Right hindlimb (tissue), 1 donor: ENCODE measurements at regions not wholly inside any gene's neighbourhood (a gene's known extent, or its start where the extent isn't known, plus 50 kb on each side); places are given as distances from the start of the nearest gene placed in this dataset.

Source experiments
- DNase-seq: peaks from one replicate; pipeline ENCODE4 v3.0.0-alpha.2; 2018

DNA sequence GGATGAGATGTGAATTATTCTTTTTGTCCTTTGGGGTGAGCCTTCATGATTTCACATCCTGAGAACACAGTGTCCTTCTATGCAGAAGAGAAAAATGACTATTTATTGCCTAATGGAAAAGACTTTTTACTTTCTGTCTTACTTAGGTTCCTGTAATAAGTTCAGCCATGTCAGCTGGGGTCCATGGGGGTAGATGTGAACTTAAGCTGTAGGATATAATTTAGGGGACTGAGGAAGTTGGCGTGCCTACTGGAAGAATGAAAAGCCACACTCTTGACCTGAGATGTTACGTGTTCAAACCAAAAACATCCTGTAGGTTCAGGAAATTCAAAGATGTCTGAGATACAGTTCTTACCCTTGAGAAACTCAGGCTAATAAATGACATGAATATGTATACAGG lies 660.5 kb downstream of the TOX3 start:
- no peak for DNase-seq

DNA sequence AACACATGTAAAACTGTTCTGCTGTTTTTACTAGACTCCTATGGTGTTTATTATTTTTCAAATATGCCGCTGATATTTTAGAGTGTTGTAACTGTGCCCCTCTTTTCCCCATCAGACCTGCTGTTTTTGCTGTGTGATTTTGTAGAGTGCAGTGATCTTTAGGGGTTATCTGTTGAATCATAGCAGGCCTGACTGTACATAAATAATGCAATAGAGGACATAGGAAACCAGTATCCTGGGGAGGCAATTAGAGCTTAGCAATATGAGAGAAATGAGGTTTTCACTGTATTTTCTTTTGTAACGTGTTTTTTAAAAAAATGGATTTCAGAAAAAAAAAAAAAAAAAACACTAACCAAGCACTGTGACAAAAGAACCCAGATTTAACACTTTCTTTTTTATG lies 662.2 kb downstream of the TOX3 start:
- no peak for DNase-seq

DNA sequence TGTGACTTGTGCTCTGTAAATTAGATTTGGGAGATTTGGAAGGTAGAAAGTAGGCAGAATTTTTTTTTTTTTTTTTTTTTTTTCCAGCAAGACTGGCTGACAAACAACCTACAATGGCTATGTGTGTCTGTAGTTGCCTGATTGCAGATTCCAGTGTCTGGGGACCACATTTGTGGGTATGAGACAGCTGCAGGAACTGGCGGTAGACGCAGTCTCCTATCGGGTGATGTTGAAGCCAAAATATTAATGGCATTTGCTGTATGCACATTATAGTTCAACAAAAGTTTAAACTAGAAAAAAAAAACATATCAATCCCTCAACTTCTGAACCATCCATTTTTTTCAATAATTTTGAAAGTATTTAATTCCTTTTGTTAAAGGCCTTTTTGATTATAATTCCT lies 665.2 kb downstream of the TOX3 start:
- peak; percentile 49 for DNase-seq

DNA sequence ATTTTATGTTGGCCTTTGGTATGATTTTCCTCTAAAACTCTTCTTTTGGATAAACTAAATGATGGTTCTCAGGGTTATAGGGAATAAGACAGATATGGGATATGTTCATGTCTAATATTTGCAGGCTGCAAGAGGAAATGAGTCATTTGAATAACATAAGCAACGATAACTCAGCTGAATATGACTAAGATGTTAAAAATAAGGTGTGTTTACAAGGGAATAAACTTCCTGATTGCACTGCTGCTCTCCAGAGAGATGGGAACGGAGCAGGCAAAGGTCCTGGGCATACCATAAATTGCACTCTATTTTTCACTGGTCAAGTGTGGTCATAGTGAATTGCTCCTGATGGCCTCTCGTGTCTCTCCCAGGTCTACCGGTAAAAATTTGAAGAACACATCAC lies 666.2 kb downstream of the TOX3 start:
- no peak for DNase-seq

DNA sequence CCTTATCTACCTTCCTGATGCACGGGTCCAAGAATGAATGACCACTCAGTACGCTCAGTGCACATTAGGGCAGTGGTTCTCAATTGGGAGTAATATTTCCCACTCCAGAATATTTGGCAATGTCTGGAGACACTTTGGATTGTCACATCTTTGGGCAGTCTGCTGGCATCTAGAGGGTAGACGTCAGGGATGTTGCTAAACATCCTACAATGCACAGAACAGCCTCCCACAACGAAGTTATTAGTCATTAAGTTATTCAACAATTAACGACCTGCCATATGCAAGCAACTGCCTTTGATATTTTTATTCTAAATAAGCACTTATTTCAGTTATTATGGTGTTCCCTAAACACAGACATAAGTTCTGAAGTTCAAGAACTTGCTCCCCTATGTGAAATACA lies 669.3 kb downstream of the TOX3 start:
- no peak for DNase-seq

DNA sequence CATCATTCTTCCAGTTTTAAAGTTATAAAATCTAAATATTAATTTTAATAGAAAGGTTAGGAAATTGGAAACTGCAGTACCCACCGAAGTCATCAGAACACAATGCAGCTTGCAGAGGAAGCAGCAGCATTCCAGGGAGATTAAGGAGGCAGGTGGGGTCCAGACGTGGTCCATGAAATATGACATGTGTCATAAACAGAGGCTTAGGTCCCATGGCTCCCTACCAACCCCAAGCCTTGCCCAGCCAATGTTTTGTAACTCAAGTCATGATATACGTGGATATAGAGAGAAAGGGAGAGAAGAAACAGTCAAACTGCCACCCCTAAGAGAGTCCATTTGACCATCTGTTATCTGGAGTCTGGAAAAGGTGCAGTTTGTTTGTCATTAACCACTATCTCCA lies 670.0 kb downstream of the TOX3 start:
- no peak for DNase-seq

DNA sequence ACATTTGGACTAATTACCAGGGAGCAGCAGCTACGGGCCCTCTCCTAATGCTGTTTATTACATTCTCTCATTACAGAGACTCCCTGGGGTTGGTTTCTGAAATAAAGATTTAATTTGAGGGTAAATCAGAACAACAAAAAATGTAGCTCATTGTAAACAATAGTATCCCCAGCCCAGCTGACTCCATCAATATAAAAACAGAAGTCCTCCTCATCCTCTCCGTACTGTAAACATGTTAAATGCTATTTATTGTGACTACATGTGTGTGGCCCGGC lies 670.4 kb downstream of the TOX3 start:
- no peak for DNase-seq

DNA sequence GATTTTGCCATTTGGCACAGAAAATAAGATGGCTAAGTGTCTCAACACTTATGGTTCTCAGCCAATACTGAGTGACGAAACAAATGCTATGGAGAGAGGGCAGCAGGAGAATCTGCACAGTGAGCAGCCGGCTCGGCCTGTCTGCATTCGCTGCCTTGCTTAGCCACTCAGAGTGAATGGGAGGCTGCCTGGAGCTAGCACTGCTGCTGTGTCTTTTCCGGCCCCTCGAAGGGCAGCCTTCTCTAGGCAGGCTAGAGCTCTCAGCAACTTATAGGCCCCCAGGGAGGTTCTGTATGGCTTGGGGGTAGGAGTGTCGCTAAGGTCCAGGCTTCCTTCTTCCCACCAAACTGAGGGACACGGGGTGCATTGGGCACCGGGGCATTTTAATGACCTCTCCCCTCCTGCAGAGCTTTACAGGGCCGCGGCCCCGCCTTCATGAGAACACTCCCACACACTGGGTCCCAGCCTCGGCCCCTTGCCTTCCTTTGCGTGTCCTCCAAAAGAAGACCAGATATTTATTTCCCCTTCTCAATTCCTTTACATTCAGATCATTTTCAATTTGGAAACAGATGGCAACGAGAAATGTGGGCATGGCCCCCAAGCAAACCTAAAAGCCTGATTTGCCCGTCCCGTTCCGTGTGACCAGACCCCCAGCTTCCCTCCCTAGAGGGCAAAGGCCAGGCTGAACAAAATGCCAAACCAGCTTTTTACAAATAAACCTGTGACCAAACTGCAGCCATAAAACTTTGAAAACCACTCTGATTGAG lies 670.9 kb downstream of the TOX3 start:
- no peak for DNase-seq

DNA sequence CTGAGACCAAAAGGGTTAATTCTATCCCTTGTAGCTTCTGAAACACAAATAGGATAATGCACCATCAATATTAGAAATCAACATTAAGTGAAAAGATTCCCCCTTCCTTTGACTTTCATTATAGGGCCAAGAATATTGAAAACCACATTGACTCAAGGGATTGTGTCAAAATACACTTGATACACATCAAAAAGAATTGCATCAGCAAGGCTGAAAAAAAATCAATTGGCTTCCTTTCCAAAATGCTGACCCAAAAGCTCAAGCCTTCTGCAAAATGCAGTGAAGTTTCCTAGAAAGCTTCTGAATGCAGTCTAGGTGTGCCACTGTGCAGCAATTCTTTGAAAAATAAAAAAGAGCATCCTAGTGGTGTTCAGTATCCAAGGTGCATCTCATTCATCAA lies 674.4 kb downstream of the TOX3 start:
- no peak for DNase-seq

DNA sequence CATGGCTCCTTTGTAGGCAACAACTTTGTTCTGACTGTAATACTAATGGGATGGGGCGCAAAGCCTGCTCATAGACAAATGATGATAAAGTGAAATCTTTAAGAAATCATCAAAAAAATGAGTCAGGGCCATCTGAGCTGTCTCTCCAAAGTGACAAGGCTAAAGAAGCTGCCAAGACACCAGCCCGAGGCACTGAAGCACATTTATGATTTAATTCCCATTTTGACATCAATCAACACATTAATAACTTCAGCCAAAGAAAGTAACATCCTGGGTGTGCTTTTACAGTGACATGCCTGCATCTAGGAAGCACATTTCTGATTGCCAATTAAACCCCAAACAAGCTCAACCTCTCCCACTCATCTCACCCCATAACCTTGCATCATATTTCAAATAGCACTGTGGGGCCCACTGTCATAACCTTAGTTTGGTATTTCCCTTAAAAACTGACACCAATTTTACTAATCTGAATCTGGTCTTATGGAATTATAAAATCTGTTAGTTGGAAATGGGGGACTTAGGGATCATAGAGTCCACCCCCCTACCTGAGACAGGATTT lies 676.6 kb downstream of the TOX3 start:
- no peak for DNase-seq

DNA sequence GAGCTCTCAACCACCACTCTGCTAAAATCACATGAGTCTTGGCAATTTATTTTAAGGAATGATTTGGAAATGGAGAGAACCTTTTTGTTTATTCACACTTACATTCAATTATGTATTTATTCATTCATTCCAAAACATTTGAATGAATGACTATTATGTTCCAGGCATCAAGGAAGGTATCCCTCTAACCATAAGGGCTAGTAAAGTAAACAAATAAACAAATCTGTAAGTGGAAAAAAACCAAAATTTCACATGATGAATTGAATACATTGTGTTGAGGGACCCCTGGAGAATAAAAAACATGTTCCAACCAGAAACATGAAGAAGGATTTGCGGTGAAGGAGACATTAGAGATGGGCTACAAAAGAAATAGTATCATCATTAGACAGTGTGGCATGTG lies 677.8 kb downstream of the TOX3 start:
- DNase-seq: no peak

DNA sequence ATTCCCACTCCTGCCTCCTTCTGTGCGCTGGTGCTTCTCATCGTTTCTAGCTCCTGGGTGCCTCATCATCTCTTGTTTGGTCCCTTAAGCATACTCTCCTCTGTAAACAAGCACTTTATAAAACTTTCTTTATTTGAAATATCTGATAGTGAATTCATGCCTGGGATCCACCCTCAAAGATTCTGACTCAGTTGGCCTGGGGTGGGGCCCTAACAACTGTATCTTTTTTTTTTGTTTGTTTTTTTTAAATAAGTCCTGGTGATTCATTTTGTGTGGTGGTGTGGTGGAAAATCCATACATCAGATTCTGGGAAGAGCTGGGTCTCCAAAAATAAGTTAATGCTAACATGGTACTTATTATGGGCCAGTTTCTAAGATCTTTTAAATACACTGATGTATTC lies 678.3 kb downstream of the TOX3 start:
- DNase-seq: no peak

DNA sequence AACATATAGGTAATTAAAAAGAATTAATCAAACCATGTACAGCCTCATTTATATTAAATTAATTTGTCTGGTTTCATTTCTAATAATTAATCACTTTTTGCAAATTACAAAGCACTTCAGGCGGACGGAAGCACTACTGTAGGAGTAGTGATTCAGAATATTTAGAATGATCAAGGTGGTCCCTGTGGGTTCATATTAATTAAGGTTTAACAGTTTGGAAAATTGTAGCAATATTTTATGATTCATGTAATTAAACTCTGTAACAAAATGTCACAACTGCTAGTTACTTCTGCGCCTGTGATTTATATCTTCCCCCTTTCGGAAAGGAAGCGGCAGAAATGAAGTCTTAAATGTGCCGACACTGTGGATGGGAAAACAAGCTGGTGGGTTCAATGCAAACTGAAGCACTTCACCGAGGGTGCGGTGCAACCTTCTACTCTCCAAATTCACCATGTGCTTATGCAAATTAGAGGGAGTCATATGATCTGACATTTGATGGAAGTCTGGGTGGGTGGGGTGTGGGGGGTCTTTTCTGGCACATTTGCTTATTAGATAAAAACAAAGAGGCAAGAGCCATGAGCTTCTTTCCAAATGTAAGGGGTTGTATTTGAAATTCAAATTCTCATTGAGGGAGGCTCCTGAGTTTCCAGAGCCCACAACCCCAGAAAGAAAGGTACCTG lies 679.4 kb downstream of the TOX3 start:
- DNase-seq: no peak

DNA sequence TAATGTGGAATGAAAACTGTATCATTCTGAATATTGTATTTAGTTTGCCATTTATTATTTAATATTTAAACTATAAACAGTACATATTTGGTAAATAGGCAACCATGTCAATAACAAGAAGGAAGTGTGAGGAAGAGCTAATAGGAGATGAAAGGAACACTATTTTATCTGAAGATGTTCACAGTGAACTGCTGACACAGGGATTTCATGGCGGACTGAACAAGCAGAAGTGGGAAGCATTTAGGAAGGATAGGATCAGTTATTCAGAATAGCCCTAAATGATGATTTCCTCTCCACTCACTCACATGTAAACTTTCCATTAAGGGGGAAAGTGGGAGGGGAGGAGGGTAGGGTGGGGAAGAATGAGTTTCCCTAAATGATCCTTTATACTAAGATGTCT lies 682.4 kb downstream of the TOX3 start:
- no peak for DNase-seq

DNA sequence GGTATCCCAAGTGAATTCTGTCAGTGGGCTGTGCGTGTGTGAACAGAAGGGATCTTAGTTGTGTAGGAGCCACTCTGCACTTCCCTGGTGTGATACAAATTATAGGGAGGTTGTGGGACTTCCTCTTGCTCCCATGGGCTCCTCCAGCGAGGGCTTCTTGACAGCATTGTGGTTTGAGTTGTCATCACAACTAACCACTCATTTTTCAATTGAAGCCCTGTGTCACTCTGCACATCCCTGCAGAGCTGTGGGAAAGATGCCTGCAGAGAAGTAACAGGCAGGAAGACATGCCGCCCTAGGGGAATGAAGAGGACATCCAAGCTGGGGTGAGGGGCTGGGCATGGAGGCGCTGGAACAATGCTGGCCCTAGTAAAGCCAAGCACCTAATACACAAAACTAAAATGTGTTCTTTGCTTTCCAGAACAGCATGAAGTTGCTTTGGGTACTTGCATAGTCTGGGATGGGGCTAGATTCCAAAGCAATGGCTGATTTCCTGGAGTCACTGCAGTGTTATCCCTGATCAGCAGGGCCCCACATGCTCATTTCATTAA lies 692.5 kb downstream of the TOX3 start:
- DNase-seq: no peak

DNA sequence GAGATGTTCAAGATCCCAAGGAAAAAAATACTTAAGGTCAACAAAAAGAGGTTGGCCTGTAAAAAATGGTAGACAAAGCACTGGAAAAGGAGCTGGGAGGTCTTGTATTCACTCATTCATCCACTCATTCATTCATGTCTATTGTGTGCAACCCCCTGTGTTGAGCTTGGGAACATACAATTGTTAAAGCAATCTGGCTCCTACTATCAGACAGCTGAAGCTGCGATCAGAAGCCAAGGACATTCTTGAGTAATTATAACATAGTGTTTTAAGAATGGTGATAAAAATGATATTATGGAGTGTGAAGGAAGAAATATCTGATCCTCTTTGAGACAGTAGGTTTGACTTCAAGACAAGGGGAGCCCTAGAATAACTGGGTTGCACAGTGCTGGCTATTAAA lies 693.4 kb downstream of the TOX3 start:
- DNase-seq: no peak

DNA sequence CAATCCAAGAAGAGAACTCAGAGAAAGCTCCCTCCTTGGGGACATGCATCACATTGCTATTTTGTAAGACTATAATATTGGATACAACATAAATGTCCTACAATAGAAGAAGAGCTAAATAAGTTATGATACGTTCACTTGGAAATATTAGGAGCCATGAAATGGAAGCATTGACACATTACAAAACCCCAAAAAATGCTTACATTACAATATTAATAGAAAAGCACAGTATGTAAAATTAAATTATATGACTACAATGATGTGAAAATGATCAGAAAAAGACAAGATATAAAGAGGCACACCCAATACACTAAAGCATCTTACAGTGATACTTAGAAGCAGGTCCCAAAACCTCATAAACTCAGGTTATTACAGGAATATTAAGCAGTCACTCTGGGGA lies 694.1 kb downstream of the TOX3 start:
- no peak for DNase-seq

DNA sequence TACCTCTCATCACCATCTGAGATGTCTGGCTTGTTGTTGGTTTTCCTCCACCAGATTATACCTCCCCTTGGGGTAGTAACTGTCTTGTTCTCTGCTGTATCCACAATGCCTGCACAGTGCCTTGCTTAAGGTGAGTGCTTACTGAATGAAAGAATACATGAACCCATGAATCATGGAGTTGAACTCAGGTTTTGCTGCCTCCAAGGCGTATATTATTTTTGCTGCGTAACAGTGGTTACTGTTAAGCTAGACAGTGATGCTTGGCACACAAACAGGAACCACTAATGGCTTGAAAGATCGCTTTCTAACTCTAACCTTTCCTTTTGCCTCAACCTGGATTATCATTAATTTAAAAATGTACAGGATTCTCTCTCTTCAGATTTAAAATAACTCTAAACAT lies 695.8 kb downstream of the TOX3 start:
- no peak for DNase-seq

DNA sequence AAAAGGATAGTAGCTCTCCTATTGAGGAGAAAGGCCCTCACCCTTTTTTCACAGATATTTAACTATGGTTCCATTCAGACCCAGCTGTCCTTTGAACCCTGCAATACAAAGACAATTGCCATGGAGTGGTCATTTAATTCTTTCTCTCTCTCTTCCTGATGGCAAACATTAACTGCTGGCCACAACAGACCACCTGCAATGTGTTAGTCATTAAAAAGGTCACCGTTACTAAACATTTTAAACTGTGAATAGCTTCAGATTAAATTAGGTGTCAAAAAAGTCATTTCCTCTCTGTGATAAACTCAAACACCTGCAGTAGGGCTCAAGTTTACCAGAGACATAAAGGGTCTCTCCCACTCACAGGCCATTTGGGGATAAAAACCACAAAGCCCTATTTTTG lies 697.2 kb downstream of the TOX3 start:
- no peak for DNase-seq

DNA sequence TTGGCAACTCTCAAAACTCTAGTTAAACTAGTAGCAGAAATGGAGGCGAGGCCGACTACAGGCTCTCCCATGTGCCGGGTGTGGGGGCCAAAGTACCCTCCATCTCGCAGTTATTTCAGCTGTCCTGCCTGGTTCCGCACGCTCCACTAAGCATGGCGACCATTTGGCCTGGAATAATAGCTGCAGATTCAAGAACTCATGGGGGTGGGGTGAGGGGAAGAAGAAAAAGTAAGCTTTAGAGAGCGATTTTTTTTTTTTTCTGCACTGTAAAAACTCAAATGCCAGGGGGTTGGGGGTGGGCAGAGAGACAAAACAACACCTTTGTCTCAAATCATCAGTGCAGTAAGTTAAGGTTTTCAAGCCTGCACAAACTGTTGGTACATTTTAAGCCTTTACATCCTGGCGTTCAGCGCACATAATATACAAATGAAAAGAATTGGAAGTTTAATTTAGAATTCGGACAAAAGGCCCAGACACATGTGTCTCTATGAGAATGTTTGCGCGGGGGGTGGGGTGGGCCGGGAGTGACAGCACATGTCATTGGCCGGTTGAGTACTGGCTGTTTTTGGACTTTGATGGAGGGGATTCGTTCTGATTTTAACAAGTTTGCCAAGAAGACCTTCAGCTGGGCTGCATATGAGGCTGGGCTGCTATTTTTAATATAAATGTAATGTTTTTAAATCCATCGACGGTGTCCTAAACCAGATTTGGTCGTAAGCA lies 694.7 kb upstream of the SALL1 start:
- no peak for DNase-seq

DNA sequence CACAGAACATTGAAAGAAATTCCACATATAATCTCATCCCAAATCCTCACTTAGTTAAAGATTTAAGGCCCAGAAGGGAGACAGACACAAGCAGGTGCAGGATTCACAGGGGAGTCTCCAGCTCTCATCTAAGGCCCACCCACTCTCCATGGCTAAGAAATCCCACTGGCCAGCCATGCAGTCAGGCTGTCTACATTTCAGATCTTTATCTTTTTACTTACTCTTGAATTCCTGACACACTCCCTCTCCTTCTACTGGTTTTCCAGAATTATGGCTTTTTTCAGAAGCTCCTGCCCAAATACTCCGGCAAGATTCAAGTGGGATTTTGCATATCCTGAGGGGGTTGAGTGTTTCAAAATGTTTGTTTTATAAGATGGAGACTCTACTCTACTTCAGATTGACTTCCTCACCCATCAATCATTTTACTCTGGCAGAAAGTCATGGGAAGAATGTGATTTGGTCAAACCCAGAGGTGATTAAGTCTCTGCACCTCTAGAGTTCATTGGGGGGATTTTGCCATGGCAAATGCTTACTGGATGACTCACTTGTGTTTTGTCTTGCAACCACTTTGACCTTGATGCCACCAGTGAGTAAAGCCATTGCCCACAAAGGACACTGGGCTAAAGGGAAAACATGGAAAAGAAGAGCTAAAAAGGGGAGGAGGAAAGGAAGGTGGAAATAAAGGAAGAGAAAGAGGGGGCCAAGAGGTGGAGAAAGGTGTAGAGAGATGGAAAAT lies 688.8 kb upstream of the SALL1 start:
- no peak for DNase-seq

DNA sequence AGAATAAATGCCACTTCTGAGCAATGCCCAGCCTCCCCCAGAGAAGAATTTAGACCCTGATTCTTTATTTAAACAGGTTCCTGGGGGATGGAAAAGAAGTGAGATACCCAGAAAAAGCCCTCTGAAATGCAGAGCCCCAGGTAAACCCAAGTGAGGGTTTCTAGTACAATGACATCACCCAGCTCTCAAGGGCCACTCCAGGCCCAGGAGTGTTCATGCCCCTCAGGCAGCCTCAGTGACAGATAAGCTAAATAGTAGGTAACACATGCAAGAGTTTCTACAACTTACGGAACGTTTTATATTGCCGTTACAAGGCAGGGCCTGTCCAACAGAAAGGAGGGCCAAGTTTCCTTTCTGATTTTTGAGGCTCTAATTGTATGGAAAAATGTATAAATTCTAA lies 683.7 kb upstream of the SALL1 start:
- no peak for DNase-seq

DNA sequence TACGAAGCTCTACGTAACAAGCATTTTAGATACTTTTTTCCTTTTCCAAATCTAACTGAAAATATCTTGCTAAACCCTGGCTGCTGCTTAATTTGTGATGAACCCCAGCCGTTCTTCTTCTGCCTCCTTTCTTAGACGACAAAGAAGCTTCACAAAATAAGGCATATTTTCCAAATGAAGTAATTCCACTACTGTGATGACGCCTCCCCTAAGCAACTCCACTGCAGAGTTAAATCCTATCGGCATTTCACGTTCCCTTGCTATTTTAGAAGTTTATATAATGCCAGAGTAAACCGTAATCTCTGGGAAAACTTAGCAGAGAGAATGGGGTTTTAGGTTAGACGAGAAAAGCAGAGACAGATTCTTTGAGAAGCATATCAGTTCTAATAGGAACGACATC lies 683.1 kb upstream of the SALL1 start:
- no peak for DNase-seq
